GM13977 (cell line): ENCODE measurements at regions not wholly inside any gene's neighbourhood (a gene's known extent, or its start where the extent isn't known, plus 50 kb on each side); places are given as distances from the start of the nearest gene placed in this dataset.

ENCODE experiments used
- DNase-seq: peaks from one replicate; pipeline ENCODE4 v3.0.0; 2012; ENCODE audit warnings: low spot score
- CTCF ChIP-seq: IDR thresholded peaks from 2 replicates; pipeline ENCODE4 v1.5.1; 2012; ENCODE audit warnings: mild to moderate bottlenecking, control low read depth; ENCODE audit not compliant: insufficient read depth; ENCODE audit errors: extremely low read depth, missing control alignments
- in situ Hi-C: fragments of 300-500 bp; cut with MboI; formaldehyde crosslinking; loops from one replicate; pipeline ENCODE4 v1.12.0; 2022; ENCODE audit warnings: low sequenced_read_pairs, low pct_unique_long_range_greater_than_20kb, mixed read lengths, inconsistent platforms; ENCODE audit not compliant: unreplicated experiment

GRCh38 chr2:16152071-16152927, 211.9 kb downstream of the MYCN start:
- TF ChIP-seq CTCF: no peak
- in situ Hi-C loops: no loop called here

GRCh38 chr2:16151651-16152050, 211.3 kb downstream of the MYCN start:
- DNase-seq: no peak
- in situ Hi-C loops: no loop called here
- no peak for TF ChIP-seq CTCF

More at GRCh38 chr2:16152071-16152927, 211.9 kb downstream of the MYCN start:
- DNase-seq: no peak

GRCh38 chr2:16151281-16151570, 210.9 kb downstream of the MYCN start:
- no peak for DNase-seq
- in situ Hi-C loops: no loop called here
- TF ChIP-seq CTCF: no peak

- in situ Hi-C loops: no loop called here
These were observed 210.3 kb downstream of the MYCN start for GRCh38 chr2:16150456-16151280.

GRCh38 chr2:16149349-16150243, 209.2 kb downstream of the MYCN start:
- in situ Hi-C loops: no loop called here
- TF ChIP-seq CTCF: no peak
- no peak for DNase-seq

More at GRCh38 chr2:16150456-16151280, 210.3 kb downstream of the MYCN start:
- DNase-seq: no peak
- no peak for TF ChIP-seq CTCF

GRCh38 chr2:16148632-16149348, 208.4 kb downstream of the MYCN start:
- in situ Hi-C loops: no loop called here
- no peak for TF ChIP-seq CTCF
- no peak for DNase-seq
